ENCODE measurements at regions not wholly inside any gene's neighbourhood (a gene's known extent, or its start where the extent isn't known, plus 50 kb on each side); places are given as distances from the start of the nearest gene placed in this dataset.
A peak's percentile ranks its signal among the peaks of the same experiment; 100 is the strongest.

GRCh38 chr6:81857812-81858211 lies 105.3 kb upstream of the TENT5A start:
- no peak for FAIRE-seq

- FAIRE-seq, result no peak
Measured at GRCh38 chr6:81856872-81857271, 104.4 kb upstream of the TENT5A start.

- FAIRE-seq, result no peak
Measured at GRCh38 chr6:81854474-81854873, 102.0 kb upstream of the TENT5A start.

GRCh38 chr6:81853975-81854374 lies 101.5 kb upstream of the TENT5A start:
- FAIRE-seq, result no peak

GRCh38 chr6:81849248-81849647 lies 96.8 kb upstream of the TENT5A start:
- no peak for FAIRE-seq

- FAIRE-seq, result no peak
Measured at GRCh38 chr6:81847866-81848265, 95.4 kb upstream of the TENT5A start.

- no peak for FAIRE-seq
Measured at GRCh38 chr6:81844686-81845085, 92.2 kb upstream of the TENT5A start.

- no peak for FAIRE-seq
Measured at GRCh38 chr6:81843302-81843701, 90.8 kb upstream of the TENT5A start.

GRCh38 chr6:81842254-81842653 lies 89.8 kb upstream of the TENT5A start:
- FAIRE-seq, result no peak

GRCh38 chr6:81838724-81839426 lies 86.4 kb upstream of the TENT5A start:
- no peak for FAIRE-seq

- peak; percentile 99 for FAIRE-seq
Measured at GRCh38 chr6:81838031-81838430, 85.5 kb upstream of the TENT5A start.

GRCh38 chr6:81834141-81834681 lies 81.7 kb upstream of the TENT5A start:
- no peak for FAIRE-seq

GRCh38 chr6:81832304-81832703 lies 79.8 kb upstream of the TENT5A start:
- FAIRE-seq, result no peak

GRCh38 chr6:81831274-81831673 lies 78.8 kb upstream of the TENT5A start:
- peak; percentile 97 for FAIRE-seq

- FAIRE-seq, result no peak
Measured at GRCh38 chr6:81826784-81827183, 74.3 kb upstream of the TENT5A start.

GRCh38 chr6:81822568-81822967 lies 70.1 kb upstream of the TENT5A start:
- FAIRE-seq, result no peak

GRCh38 chr6:81821449-81821848 lies 69.0 kb upstream of the TENT5A start:
- peak; percentile 91 for FAIRE-seq

GRCh38 chr6:81820980-81821379 lies 68.5 kb upstream of the TENT5A start:
- peak; percentile 100 for FAIRE-seq

- FAIRE-seq, result no peak
Measured at GRCh38 chr6:81820422-81820821, 67.9 kb upstream of the TENT5A start.

- no peak for FAIRE-seq
Measured at GRCh38 chr6:81819767-81820166, 67.3 kb upstream of the TENT5A start.

- FAIRE-seq, result no peak
Measured at GRCh38 chr6:81818901-81819361, 66.5 kb upstream of the TENT5A start.

GRCh38 chr6:81816380-81816779 lies 63.9 kb upstream of the TENT5A start:
- FAIRE-seq, result no peak

GRCh38 chr6:81814370-81815076 lies 62.0 kb upstream of the TENT5A start:
- FAIRE-seq, result no peak

GRCh38 chr6:81813305-81813704 lies 60.8 kb upstream of the TENT5A start:
- FAIRE-seq, result no peak
